Anterior cingulate cortex (tissue), 58 donors: ENCODE measurements at regions not wholly inside any gene's neighbourhood (a gene's known extent, or its start where the extent isn't known, plus 50 kb on each side); places are given as distances from the start of the nearest gene placed in this dataset.
"Not testable (repeated sequence)": the region's sequence is repeated elsewhere in the genome, so short reads cannot be mapped to it uniquely, and the experiment has no call there.

Experiments used
- DNase-seq, 58 donors: peaks; one replicate each; lab custom pipeline; 2025; lab: John Stamatoyannopoulos, UW

DNA sequence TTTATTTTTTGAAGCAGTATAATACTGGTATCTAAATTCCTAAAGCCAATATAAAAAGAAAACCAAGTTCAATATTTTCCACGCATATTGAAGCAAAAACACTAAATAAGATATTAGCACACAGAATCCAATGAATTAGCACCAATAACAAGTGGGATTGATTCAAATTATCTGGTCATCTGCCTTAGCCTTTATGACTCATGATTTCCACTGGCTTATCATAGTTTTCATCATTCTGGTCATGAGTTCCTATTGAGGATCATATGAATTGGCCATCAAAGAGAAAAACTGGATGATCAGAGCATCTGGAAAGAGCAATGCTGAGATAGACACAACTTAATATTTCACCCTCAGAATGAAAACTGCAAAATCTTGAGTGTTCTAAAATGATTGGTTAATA lies 809.9 kb downstream of the MCTP2 start:
- DNase-seq, result no peak

DNA sequence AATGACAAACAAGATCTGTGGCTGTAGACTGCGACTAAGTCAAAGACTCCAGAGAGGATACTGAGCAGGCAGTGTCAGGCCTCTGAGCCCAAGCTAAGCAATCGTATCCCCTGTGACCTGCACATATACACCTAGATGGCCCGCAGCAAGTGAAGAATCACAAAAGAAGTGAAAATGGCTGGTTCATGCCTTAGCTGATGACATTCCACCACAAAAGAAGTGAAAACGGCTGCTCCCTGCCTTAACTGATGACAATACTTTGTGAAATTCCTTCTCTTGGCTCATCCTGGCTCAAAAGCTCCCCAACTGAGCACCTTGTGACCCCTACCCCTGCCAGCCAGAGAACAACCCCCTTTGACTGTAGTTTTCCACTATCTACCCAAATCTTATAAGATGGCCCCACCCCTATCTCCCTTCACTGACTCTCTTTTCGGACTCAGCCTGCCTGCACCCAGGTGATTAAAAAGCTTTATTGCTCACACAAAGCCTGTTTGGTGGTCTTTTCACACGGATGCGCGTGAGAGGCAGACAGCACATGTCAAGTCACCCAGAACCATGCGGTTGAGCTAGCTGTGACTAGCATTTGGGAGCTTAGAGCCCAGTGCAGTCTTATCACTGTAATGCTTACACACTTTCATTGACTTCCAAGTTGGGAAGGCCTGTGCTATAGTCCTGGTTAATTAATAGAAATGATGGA lies 812.0 kb downstream of the MCTP2 start:
- not testable (repeated sequence) for DNase-seq

DNA sequence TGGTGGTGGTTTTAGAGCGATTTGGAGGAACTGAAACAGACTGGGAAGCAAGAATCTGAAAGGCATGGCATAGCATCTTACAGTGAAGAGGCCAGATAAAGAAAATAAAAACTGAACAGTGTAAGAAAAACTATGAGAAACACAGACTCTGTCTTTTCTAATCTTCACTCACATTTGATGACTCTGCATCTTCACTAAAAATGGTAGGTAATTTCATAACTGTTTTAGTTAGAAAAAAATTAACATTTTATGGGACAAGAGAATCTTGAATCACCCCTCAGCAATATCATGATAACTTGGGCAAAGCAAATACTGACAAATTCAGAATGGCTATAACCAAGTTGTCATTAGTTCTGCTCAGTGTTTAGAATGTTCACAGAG lies 812.6 kb downstream of the MCTP2 start:
- no peak for DNase-seq

DNA sequence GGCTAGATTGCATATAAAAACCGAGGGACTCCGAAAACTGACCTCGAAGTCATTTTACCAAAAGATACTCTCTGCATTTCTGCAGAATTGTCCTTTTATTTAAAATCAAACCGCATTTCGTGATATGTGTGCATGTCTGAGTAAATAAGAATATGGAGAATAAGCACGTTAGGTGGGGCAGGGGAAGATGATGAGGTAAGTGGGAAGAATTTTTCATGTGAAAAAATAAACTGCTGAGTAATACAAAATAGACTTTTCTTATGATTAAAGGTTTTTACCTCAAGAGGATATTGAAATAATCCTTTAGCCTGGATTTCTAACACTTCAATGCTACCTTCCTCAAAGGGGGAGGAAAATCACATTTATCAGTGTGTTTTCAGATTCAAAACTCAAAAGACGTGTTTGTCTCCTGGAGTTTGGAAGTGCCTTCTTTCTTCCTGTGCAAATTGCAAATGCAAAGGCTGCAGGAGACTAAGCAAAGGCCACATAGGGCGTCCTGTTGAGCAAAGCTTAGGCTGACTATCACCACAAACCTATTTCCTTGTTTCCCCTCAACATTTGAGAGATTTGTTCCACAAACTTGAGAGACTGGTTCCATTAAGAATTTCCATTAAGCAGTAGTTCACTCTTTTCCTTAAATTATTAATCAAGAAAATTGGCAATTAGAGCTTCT lies 813.5 kb downstream of the MCTP2 start:
- no peak for DNase-seq

DNA sequence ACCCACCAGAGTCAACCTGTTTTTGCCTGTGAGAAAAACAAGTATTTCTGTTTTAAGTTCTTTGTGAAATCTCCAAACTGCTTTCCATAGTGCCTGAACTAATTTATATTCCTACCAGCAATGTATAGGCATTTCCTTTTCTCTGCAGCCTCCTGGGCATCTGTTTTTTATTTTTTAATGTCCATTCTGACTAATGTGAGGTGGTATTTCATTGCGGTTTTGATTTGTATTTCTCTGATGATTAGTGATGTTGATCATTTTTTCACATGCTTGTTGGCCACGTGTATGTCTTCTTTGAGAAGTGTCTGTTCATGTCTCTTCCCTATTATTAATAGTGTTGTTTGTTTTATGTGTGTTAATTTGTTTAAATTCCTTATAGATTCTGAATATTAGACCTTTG lies 820.5 kb downstream of the MCTP2 start:
- DNase-seq, result no peak

DNA sequence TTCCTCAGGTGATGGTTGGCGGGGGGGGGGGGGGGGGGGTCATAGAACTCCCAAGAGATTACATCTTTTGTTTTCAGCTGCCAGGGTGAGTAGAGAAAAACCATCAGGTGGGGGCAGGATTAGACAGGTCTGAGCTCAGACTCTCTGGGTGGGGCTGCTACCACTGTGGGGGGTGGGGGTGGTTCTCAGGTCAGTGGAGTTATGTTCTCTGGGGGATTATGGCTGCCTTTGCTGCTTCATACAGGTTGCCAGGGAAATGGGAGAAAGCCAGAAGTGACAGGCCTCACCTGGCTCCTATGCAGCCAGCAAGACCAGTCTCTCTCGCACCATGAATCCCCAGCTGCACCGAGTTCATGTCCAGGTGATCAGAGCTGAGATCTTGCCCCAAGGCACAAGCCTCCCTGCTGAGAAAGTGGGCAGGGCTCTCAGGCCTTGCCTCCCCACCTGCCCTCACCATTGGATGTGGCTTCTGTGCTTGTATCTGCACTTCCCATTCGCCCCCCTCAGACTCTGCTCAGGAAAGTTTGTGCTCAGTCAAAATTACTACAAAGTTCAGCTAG lies 828.1 kb downstream of the MCTP2 start:
- no peak for DNase-seq

DNA sequence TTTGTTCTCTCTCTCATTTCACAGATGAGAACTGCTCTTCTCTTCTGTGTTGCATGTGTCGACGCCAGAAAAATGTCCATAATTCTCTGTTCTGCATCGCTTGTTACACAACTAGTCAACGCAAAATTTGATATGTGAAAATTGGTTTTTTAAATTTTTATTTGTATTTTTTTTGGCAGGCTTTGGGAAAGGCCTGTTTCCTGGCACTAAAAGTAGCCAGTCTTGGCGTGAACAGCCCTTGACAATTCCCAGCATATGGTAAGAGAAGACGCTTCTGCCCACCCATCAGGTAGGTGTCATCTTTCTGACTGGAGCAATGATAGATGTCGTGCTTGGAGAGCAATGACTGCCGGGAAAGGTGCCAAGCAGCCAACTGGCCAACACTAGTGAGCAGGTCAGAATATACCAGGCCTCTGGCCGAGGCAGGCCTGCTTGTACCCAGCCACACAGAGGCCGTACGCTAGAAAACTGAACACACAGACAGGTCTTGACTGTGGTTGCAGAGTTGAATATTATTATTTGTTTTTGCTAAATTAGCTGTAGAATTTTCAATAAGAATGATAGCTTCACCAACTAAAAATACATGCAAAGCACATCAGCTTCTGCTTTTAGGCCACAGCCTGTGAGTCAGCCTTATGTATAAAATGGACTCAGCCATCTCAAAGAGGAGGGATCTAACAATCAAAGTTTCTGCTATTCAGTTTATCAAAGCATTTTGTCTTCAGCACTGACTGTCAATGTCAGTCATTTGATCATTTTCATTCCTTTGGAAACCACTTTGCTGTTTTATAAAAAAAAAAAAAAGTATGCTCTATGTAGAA lies 837.5 kb downstream of the MCTP2 start:
- peak in 32 of 58 donors; percentile 1 to 57 (median 20) for DNase-seq

DNA sequence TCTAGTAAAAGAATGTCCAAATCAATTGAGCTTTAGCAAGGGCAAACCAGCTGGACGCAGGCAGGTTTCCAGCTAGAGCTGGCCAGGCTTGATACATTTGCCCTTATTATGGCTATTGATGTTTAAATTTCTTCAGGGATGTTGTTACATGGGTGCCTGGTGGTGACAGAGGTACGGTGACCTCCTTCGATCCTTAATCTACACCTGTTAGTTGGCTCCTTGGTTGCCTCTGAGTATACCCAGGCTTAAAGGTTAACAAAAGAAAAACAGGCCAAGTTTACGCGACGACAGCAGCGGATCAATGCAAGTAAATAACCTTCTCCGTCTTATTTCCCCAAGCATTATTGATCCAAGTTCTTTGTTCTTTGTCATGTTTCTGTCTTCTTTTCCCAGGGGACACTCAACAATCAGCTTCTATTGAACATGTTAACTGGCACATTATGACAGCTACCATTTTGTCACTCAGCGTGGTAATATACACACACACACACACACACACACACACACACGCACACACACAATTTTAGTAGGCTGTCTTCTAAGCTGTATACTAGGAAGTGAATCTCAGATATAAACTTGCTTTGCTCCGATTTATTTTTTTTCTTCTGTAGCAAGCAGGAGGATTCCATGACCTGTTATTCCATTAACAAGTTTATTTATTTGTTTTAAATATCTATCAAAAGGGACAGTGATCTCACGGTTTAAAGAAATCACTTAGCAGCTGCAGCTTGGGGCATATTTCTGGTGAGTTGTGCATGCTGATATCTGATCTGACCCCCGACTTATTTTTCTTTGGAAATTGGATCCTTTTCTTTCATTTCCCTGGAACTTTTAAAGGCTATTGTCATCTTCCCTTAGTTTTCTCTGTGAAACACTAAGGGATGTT lies 844.7 kb downstream of the MCTP2 start:
- DNase-seq, result no peak

DNA sequence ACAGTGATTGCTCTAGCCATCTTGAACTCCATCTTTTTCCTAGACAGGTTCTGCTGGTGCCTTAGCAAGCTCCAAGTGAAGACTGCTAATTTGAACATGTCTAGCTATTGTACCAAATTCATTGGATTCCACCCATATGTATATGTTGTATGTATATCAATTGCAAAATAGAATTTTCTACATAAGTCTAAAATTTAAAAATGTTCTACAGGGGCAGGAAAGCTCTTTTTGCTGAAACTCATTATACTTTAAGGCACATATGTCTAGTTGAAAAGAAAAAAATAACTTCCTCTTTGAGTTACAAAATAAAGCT lies 845.3 kb downstream of the MCTP2 start:
- no peak for DNase-seq

DNA sequence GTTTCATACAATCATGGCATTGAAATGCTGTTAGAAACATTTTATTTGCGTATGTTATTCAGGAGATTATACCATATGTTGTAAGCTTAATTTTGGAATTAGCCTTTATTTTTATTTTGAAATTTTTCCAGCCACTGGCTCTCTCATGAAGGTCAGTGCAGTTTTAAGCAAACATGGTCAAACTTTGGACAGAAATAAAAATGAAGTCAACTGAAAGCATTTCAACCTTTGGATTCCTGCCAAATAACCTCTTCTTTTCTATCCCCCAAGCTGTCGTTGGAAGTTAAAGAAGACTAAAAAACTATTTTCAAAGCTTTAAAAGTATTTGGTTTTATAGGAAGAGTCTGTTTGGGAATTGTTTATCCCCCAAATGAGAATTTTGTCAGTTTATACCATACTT lies 846.6 kb downstream of the MCTP2 start:
- DNase-seq, result no peak

DNA sequence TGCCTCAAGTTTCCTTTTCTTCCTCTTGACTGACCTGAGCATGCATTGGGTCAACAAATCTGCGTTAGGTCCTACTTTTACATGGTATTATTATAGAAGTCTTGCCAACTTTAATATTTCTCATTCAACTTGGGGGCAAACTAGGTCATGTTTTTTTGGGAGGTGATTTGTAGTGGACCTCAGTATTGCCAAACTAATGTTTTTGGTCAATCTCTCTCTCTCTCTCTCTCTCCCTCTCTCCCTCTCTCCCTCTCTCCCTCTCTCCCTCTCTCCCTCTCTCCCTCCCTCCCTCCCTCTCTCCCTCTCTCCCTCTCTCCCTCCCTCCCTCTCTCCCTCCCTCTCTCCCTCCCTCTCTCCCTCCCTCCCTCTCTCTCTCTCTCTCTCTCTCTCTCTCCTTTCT lies 848.9 kb downstream of the MCTP2 start:
- DNase-seq, result not testable (repeated sequence)

DNA sequence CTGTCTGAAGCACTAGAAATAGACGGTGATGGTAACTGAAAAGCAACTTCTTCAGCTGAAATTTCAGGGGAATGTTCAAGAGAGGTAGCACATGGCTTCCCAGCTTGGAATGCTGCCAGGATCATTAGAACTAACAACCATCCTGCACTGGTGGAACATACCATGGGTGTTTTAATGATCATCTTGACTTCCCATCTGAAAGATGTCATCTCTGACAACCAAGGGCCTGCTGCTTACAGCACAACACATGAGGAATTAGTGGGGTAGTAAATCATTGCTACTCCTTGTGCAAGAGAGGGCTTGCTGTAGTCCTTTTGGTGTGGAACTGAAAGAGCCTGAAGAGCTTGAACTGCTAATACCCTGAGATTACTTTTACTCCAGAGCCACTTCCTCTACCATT lies 853.7 kb downstream of the MCTP2 start:
- no peak for DNase-seq

DNA sequence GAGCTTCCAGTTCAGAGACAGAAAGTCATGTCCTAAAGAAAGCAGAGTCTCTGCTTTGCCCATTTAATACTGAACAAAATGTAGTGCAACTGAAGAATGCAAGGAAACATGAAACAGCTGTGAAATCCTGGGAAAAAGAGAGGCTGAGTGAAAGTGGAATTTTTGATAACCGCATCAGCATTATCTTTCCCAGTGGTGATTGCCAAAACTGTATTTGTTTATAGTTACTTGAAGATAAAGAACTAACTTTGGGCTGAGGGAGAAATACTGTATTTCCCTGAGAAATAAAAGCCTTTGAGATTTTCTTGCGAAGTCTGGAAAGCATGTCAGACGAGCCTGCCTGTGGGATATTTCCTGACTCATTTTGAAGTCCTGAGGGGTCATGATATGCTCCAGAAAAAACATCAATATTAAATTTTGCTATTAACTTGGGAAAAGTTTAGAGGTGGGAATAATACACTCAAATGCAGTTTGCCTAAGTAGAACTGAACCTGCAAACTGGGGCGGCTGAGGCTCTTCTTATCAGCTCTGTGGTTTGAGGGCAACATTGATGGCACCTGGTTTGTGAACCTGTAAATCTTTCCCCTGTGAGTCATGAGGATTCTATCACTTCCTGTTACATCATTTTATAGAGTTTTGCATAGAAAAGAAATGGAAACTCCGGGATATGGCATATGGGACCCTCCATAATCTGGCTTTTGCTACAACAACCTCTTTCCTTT lies 855.3 kb downstream of the MCTP2 start:
- no peak for DNase-seq

DNA sequence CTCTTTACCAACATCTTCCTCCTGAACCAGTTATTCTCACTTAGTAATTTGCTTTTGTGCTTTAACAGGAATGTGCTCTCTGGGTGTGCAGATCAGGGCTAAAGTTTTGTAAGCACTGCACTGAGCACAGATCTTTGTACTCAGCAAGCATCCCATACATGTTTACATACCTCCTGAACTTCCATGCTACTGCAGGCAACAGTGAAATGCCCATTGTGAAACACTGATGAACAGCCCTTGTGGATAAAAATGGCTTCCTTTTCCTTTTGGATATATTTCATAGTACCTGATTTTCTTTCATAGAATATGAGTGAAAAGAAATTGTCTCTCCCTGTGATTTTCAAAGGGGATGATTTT lies 855.9 kb downstream of the MCTP2 start:
- DNase-seq, result no peak

DNA sequence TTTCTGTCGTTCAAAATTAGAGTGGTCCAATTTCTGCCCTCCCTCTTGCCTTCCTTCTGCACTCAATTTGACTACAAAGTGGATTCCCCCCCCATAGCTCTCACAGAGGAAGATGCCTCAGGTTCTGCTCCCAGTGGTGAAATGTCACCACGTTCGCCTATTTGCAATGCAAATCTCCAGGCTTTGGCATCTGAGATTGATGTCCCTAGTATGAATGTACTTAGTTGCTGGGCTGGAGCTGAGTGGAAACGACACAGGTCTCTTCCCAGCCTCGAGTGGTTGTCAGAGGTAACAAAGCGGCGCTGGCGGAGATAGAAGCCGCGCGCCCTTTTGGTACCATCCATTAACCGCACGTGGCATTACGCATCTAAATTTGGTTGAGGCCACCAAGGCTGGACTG lies 860.1 kb downstream of the MCTP2 start:
- DNase-seq, result no peak

DNA sequence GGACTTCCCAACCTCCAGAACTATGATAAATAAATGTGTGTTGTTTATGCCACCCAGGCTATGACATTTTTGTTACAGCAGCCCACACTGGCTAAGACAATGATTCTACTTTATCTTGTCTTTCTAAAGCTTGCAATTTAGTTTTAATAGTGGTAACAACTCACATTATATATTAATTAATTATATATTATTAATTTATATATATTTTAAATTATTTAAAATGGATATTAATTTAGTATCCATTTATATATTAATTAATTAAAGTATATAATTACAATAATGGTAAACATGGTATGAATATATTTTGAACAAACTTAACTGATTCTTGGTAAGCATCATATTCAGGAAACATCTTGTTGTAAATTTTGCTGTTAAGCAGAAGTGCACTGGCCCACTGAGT lies 863.9 kb downstream of the MCTP2 start:
- no peak for DNase-seq

DNA sequence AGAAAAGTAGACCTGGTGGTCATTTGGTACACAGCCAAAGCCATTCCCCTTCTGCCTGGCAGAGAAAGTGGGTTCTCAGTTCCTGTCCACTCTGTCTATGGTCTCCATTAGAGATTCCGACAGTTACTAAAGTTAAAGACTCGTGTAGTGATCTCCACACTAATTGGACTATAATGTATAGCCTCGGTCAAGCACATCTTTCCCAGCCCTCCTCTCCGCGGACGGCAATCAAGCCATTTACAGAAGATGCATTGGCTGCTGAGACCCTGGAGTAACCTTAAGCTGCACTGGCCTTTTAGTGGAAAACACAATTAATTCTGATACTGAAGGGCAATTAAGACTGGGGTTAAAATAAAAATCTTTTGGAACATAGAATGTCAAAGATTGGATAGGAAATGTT lies 865.3 kb downstream of the MCTP2 start:
- DNase-seq, result no peak

DNA sequence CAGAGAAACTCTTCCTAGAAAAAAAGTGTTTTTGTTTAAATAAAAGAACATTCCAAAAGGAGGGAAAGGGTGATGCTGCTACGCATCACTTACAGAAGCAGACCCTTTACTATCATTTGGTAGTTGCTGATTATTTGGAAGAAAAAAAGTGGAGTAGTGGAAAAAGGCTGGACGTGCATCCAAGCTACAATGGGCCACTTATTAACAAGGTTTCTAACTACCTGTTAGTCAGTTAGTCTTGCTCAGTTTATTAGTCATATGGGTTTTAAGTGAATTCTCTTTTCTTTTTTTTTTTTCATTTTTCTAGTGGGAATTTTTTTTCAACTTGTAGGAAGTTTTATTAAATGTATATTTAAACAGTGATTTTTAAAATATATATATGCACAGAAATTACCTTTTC lies 866.0 kb downstream of the MCTP2 start:
- no peak for DNase-seq

DNA sequence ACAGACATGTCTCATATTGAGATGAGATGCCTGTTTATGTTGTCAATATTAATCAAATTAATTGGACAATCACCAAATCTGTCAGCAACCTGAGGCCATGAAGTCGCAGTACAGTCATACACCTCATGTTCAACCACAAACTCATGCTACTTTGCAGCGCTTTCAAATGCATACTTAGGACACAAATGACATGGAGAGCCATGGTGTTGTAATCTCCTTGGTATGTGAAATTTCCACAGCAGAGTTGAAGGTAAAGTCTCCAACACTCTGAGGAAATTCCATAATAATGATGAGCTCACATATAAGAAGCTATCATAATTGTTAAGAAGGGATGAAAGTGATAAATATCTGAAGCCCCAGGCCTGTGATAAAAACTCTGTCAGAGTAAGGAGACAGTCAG lies 873.9 kb downstream of the MCTP2 start:
- DNase-seq, result no peak

DNA sequence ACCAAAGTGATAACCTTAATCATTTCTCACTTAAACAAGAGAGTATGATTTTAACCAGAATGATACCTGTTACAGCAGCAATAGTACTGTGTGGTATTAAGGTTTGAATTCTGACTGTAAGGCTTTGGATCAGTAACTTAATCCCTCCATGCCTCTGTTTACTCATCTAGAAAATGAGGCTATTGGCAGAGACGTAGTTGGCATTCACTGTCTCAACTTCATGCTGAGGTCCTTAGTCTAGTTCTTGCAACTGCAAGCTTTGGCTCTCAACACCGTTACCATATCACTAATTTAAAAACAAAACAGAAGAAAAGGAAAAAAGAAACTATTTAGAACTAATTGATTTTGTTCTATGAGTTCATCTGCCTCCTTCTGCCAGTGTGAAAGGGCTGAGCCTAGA lies 875.4 kb downstream of the MCTP2 start:
- peak in 1 of 58 donors; percentile 2 for DNase-seq
